Thymus (tissue), 11 donors: ENCODE measurements at regions not wholly inside any gene's neighbourhood (a gene's known extent, or its start where the extent isn't known, plus 50 kb on each side); places are given as distances from the start of the nearest gene placed in this dataset.

Experiments
- DNase-seq, 9 donors: peaks; one replicate each; pipeline ENCODE4 v3.0.0-alpha.2; 2013; ENCODE audit warnings: low spot score in 9 of 9, low read depth in 6 of 9, missing footprints in 1 of 9
- H3K27ac ChIP-seq, 2 donors: one replicate each; pipeline ENCODE4 v1.5.1; 2013; ENCODE audit warnings: control low read depth in 1 of 2, low read depth in 1 of 2, low read length in 1 of 2, mild to moderate bottlenecking in 1 of 2, moderate library complexity in 1 of 2
- H3K27me3 ChIP-seq, 2 donors: one replicate each; pipeline ENCODE4 v1.5.1; 2013; ENCODE audit warnings: low read length in 1 of 2; ENCODE audit not compliant: control insufficient read depth in 2 of 2, insufficient read depth in 1 of 2
- H3K36me3 ChIP-seq, 2 donors: one replicate each; pipeline ENCODE4 v1.5.1; 2013; ENCODE audit warnings: low read length in 1 of 2, mild to moderate bottlenecking in 1 of 2, moderate library complexity in 1 of 2; ENCODE audit not compliant: control insufficient read depth in 2 of 2, insufficient read depth in 2 of 2
- H3K4me1 ChIP-seq, 2 donors: one replicate each; pipeline ENCODE4 v1.5.1; 2013; ENCODE audit warnings: low read length in 2 of 2; ENCODE audit not compliant: control insufficient read depth in 2 of 2, insufficient read depth in 2 of 2
- H3K4me3 ChIP-seq, 2 donors: one replicate each; pipeline ENCODE4 v1.5.1; 2013; ENCODE audit warnings: low read length in 2 of 2, control low read depth in 1 of 2, mild to moderate bottlenecking in 1 of 2
- H3K9me3 ChIP-seq, 2 donors: one replicate each; pipeline ENCODE4 v1.5.1; 2013; ENCODE audit warnings: low read length in 1 of 2, mild to moderate bottlenecking in 1 of 2; ENCODE audit not compliant: control insufficient read depth in 2 of 2, insufficient read depth in 1 of 2
- WGBS: extraction: QIAGEN DNeasy Blood & Tissue Kit; methylation state at CpG from one replicate; pipeline ENCODE4 v1.1.7; 2013; 5-methylcytosine and 5-hydroxymethylcytosine counted together
- donor health status: healthy.

DNA sequence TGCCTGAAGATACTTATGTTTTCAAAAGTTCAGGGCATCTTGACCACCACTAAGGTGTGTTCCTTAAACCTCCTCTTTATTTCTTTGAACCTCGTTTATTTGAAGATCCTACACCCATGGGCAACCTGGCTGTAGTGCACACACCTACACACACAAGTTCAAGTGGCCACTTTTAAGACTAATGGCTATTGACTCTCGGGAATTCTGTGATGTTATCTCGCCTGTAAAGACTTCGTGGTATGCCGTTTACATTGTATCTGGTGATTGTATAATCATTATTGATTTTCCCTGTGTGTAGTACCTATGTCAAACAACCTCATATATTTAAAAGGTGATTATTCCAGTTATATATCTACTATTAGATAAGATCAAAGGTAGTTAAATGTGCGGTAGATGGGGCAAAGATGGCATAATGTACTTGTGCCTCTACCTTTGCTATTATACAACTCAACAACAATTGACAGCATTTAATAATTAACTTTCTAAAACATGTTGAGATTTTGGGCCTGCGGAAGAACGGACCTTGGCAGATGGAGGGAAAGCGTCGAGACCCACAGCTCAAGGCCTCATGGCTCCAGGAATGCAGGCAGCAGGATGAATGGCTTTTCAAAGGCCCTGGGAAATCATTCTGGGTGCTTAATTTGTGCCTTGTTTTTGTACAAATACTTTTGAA is 51.4 kb upstream of the IRX2 start:
- Histone ChIP-seq H3K4me1 (no peaks in the 10 kb centered on the region), H3K36me3 (no peaks in the 10 kb centered on the region), H3K4me3 (no peak overlapping the region), H3K9me3 (no peaks in the 10 kb centered on the region), H3K27ac (no peak overlapping the region), H3K27me3 (no peaks in the 10 kb centered on the region)
- WGBS, result 90% methylated on average over 10 of the region's 10 CpGs
- no peak for DNase-seq

DNA sequence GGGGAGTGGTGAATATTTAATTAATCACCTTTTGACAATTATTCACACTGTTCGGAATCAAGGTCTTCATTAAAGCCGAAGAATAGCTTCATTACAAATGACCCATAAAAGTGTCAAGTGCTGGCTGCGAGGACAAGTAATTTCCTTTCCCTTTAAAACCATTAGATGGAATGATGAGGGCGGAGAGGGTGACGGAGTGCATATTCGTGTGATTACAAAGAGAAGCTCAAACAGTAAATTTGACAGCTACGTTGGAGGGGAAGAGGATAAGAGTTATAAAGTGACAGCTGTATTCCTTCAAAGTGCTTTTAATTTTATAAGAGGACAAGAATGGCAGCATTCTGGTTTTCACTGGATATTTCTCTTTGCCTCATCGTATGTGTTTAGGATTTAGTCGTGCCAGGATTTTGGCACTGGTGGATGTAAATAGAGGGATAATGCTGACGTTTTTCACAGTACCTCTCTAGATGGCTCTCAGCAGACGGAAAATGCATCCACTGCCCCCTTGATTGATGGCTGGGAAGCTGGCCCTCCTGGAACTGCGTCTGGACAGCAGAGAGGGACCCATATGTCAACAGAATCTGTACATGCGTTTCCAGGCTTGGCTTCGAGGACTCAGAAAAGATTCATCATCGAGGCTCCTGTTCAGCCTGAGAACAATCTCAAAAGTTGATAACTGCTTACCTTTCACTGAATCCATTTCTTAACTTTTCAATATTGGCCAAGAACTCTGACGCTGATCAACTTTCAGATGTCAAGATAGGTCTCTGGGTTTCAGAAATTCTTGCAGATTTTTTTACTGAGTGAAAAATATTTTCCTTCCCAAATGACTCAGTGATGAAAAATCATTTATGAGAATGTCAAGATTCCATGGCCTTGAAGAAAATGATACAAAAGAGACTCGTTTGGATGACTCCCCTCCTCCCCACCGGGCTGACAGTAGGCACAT is 50.4 kb upstream of the IRX2 start:
- Histone ChIP-seq H3K4me1 (no peaks in the 10 kb centered on the region), H3K27ac (no peak overlapping the region), H3K4me3 (no peak overlapping the region), H3K36me3 (no peaks in the 10 kb centered on the region), H3K27me3 (no peaks in the 10 kb centered on the region), H3K9me3 (no peaks in the 10 kb centered on the region)
- DNase-seq, result no peak
- WGBS, result 62% methylated on average over 18 of the region's 18 CpGs
